ENCODE measurements at regions not wholly inside any gene's neighbourhood (a gene's known extent, or its start where the extent isn't known, plus 50 kb on each side); places are given as distances from the start of the nearest gene placed in this dataset.

- Mint-ChIP-seq H3K36me3 (ENCODE audit: insufficient read depth) (no peaks in the 10 kb centered on the region), H3K27ac (no peak overlapping the region), H3K27me3 (no peaks in the 10 kb centered on the region), H3K4me1 (ENCODE audit: low read depth) (no peaks in the 10 kb centered on the region), H3K9me3 (ENCODE audit: low read depth) (no peaks in the 10 kb centered on the region), H3K4me3 (ENCODE audit: low read depth) (no peak overlapping the region)
- TF ChIP-seq CTCF (IDR thresholded peaks at IDR 0.05; ENCODE audit: unreplicated experiment) = no peak
- no peak for DNase-seq (ENCODE audit: low spot score, unreplicated experiment)
Measured at GRCh38 chr4:156615066-156615531, 356.5 kb downstream of the PDGFC start.

- no peaks in the 10 kb centered on the region for H3K9me3 Mint-ChIP-seq (ENCODE audit: low read depth)
- no peak for TF ChIP-seq CTCF (IDR thresholded peaks at IDR 0.05; ENCODE audit: unreplicated experiment)
- DNase-seq (ENCODE audit: low spot score, unreplicated experiment) = no peak
- H3K27me3 Mint-ChIP-seq = no peaks in the 10 kb centered on the region
- H3K4me1 Mint-ChIP-seq (ENCODE audit: low read depth) = no peaks in the 10 kb centered on the region
- H3K27ac Mint-ChIP-seq = no peak overlapping the region
- no peaks in the 10 kb centered on the region for H3K36me3 Mint-ChIP-seq (ENCODE audit: insufficient read depth)
- H3K4me3 Mint-ChIP-seq (ENCODE audit: low read depth) = no peak overlapping the region
Measured at GRCh38 chr4:156614536-156614935, 357.1 kb downstream of the PDGFC start.

- Mint-ChIP-seq H3K4me1 (ENCODE audit: low read depth) (no peaks in the 10 kb centered on the region), H3K27ac (no peak overlapping the region), H3K9me3 (ENCODE audit: low read depth) (no peaks in the 10 kb centered on the region), H3K27me3 (no peaks in the 10 kb centered on the region), H3K36me3 (ENCODE audit: insufficient read depth) (no peaks in the 10 kb centered on the region), H3K4me3 (ENCODE audit: low read depth) (no peak overlapping the region)
- TF ChIP-seq CTCF (IDR thresholded peaks at IDR 0.05; ENCODE audit: unreplicated experiment) = no peak
- DNase-seq (ENCODE audit: low spot score, unreplicated experiment) = no peak
Measured at GRCh38 chr4:156609421-156609820, 362.2 kb downstream of the PDGFC start.

- no peaks in the 10 kb centered on the region for H3K27me3 Mint-ChIP-seq
- H3K9me3 Mint-ChIP-seq (ENCODE audit: low read depth) = no peaks in the 10 kb centered on the region
- TF ChIP-seq CTCF (IDR thresholded peaks at IDR 0.05; ENCODE audit: unreplicated experiment) = no peak
- no peak for DNase-seq (ENCODE audit: low spot score, unreplicated experiment)
- no peaks in the 10 kb centered on the region for H3K36me3 Mint-ChIP-seq (ENCODE audit: insufficient read depth)
- no peak overlapping the region for H3K4me3 Mint-ChIP-seq (ENCODE audit: low read depth)
- H3K4me1 Mint-ChIP-seq (ENCODE audit: low read depth) = no peaks in the 10 kb centered on the region
- no peak overlapping the region for H3K27ac Mint-ChIP-seq
Measured at GRCh38 chr4:156608651-156609050, 362.9 kb downstream of the PDGFC start.

GRCh38 chr4:156607478-156607857, 364.1 kb downstream of the PDGFC start:
- Mint-ChIP-seq H3K36me3 (ENCODE audit: insufficient read depth) (no peaks in the 10 kb centered on the region), H3K4me3 (ENCODE audit: low read depth) (no peak overlapping the region), H3K27ac (no peak overlapping the region), H3K9me3 (ENCODE audit: low read depth) (no peaks in the 10 kb centered on the region), H3K4me1 (ENCODE audit: low read depth) (no peaks in the 10 kb centered on the region), H3K27me3 (no peaks in the 10 kb centered on the region)
- no peak for TF ChIP-seq CTCF (IDR thresholded peaks at IDR 0.05; ENCODE audit: unreplicated experiment)
- DNase-seq (ENCODE audit: low spot score, unreplicated experiment) = no peak

Data from progenitor cell of endocrine pancreas (in vitro differentiated cells).